ENCODE measurements at regions not wholly inside any gene's neighbourhood (a gene's known extent, or its start where the extent isn't known, plus 50 kb on each side); places are given as distances from the start of the nearest gene placed in this dataset.
"Not testable (repeated sequence)": the region's sequence is repeated elsewhere in the genome, so short reads cannot be mapped to it uniquely, and the experiment has no call there.

DNA sequence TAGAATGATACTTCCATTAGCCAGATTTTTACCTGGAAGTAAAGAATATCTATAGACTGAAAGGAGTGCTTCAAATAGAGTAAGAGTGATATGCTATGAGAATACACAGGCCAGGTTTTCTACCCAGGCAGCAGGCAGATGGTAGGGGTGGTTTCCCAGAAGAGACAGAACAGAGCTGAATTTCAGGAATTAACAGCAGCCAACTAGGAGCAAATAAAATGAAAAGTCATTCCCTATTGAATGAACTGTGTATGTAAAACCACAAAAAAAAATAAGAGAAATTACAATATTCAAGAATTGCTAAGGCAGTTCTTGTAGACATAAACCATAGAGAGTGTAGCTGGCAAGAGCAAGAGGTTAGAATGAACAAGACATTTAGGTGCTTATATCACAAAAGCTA is 336.8 kb downstream of the KCNJ3 start:
- no peak for DNase-seq (ENCODE audit: low read depth)

GRCh38 chr2:155033652-155034051 is 335.2 kb downstream of the KCNJ3 start:
- no peak for DNase-seq (ENCODE audit: low read depth)

- no peak for DNase-seq (ENCODE audit: low read depth)
These were observed 331.8 kb downstream of the KCNJ3 start for GRCh38 chr2:155030296-155030695.

DNA sequence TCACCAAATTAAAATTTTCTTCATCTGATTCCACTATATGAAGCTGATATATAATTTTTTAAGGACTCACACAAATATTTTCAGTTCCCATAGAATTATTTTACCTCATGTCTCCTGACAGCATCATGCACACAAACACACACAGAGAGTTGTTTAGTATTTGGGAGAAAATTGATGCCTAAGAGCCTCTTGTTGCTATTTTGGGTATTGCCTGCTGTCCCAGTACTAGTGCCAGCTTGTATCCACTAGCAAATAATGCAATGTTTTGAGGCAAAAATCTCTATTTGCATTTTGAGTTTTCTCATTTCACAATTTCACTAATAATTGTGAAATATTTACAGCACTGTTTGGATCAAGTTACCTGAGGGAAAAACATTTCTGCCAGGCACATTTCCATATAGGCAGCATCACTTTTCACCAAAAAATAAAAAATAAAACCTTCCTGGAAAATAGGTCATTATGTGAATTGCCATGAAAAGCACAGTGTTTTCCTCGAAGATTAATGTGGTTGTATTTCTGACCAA is 328.2 kb downstream of the KCNJ3 start:
- no peak for DNase-seq (ENCODE audit: low read depth)

GRCh38 chr2:155023674-155024073 is 325.2 kb downstream of the KCNJ3 start:
- no peak for DNase-seq (ENCODE audit: low read depth)

DNA sequence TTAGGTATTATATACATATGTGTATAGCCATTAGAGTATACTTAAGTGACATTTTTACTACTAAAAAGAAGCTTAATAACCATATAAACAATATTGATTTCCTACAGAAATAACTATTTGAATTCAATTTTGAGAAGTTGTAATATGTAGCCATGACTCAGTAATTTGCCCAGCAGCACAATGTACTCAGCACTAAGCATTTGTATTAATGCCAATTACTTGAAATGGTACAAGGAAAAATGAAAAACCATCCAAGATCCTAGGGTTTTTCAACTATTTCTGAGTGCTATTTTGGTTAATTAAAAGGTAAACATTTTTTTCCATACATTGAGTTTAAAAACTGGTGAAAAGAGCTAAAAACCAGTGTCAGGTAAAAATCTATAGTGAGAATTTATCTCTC is 324.0 kb downstream of the KCNJ3 start:
- DNase-seq (ENCODE audit: low read depth) = no peak

GRCh38 chr2:155021618-155022017 is 323.1 kb downstream of the KCNJ3 start:
- DNase-seq (ENCODE audit: low read depth) = no peak

DNA sequence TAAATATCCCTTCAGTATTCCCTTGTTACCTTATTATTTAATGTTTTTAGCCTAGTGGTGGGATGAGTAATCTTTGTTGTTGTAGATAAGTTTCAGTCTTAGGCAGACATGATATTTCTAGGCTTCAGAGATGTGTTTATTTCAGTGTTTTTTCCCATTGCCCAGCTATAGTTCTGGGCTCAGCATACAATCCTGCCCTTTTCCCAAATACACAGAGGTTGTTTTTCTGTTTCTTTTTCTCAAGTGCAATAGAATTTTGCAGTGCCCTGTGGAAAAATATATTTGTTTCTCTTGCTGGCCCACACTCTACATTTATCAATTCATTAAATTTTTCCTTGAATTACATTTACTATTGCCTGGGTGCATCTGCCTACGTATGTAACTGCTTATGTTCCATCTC is 321.8 kb downstream of the KCNJ3 start:
- DNase-seq (ENCODE audit: low read depth) = no peak

DNA sequence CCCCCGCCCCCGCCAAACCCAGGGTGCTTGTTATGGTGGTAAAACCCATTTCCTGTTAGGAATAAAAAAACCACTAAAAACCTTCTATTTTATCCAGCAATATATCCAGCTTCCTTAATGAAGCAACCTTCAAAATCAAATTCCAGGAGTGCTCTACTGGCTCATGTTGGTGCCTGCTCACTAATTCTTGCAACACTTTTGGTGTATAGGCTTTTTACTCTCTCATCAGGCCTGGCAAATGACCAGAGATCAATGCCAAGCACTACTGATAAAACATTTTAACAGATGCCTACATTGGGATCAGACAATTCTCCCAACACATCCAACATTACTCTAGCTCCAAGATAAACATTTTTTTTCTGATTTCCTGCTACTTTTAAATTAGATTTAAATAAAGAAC is 312.4 kb downstream of the KCNJ3 start:
- DNase-seq (ENCODE audit: low read depth) = no peak

DNA sequence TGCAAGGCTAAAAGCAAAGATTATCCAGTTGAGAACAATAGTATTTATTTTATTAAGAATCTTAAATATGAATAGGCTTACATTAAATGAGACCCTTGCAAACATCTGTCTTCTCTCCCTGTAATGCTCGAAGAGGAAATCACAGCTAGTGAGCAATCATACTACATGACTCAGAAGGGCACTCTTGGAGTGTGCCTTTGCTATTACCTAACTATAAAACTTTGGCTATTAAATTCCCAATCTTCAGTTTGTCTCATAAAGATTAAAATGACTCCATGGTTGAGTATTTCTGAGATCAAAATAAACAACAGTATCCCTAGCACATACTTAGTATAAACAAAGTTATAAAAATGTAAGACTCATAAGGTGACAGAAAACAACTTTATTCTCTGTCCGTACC is 296.9 kb downstream of the KCNJ3 start:
- DNase-seq (ENCODE audit: low read depth) = no peak

DNA sequence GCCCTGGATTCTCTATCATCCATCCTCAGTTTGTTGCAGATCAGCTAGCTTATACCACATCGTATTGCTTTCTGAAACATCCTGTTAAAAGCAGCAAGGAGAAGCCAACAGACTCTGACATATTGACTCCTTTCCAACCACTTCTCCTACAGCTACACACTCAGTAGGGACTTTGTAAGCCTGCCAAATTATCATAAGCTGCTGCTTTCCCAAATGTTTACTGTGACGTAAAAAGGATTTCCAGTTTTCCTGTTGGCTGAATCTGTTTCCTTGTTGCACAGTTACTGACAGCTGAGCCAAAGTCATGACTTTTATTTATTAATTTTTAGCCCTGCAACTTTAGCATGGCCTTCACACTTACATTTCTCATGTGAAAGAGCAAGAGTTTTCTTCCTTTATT is 294.3 kb downstream of the KCNJ3 start:
- no peak for DNase-seq (ENCODE audit: low read depth)

DNA sequence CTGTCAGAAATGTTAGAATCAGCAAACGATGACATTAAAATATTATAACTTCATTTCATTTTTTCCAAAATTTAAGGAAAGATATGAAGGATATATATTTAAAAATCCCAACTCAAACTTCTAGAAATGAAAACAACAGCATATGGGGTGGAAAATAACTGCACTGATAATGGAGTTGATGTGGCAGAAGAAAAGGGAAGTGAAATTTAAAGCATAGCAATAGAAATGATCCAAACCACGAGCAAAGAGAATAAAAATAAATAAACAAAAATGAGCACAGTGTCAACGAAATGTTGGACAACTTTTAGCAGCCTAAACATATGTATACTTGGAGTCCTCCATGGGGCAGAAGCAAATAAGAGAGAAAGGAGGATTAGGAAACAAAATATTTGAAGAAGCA is 280.2 kb downstream of the KCNJ3 start:
- DNase-seq (ENCODE audit: low read depth) = no peak

DNA sequence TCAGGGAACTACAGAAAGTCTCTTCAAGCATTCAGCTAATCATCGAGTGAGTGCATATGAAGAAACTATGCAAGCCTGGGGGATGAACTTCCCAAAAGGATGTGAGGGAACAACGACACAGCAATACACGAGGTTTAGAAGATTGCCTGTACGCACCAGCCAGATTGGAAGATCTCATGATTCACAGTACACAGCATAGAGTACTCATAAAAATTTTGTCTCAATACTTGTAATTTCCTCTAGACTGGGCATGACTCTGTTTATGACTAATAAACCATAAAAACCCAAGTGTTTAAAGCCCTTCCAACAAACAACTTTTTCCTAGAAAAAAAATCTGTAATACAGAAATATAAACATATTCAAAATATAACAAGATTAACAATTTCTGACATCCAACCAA is 279.7 kb downstream of the KCNJ3 start:
- DNase-seq (ENCODE audit: low read depth) = no peak

GRCh38 chr2:154974041-154974440 is 275.5 kb downstream of the KCNJ3 start:
- DNase-seq (ENCODE audit: low read depth) = no peak

DNA sequence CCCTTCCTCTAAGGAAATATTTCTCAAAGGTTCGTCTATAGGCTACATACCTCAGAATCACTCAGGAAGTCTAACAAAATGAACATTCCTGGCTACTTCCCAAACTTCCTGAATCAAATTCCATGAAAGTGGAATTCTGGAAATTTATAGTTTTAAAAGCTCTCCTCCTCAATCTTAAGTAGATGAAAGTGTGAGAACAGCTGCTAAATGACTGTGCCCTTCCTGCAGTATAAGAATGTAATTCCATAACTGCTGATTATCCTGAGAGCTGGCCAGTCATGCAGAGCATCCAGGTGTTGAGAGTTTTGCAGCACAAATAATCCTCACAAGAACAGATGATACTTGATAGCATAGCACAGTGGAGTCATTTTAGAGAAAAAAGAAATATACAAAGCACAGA is 265.0 kb downstream of the KCNJ3 start:
- no peak for DNase-seq (ENCODE audit: low read depth)

- DNase-seq (ENCODE audit: low read depth) = no peak
These were observed 263.2 kb downstream of the KCNJ3 start for GRCh38 chr2:154961676-154962075.

DNA sequence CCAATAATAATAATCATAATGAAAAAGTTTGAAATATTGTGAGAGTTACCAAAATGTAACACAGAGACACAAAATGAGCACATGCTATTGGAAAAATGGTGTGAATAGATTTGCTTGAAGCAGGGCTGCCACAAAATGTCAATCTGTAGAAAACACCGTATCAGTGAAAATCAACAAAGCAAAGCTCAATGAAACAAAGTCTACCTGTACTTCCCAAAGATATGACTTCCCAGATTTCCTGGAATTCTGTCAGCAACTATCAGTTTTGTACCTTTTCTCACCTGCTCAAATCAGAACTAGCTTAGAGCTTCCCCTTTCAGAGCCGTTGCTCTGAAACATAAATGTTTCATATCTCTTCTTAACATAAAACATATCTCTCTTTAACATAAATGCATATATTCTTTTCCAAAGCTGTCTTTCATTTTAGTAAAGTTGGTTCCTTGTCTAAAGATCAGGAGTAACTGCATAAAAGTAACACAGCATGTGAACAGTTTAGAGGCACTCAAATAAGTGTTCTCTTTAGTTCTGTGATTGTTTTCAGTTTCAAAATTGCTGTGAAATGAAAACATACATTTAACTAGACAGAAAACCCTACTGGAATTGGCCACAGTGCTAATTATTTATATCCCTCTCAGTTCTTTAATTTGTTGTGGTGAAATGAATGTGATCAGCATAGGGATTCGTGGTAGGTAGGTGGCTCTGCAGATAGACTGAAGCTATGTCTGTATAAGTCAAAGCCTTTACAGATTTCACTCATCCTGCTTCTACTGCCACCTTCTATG is 262.5 kb downstream of the KCNJ3 start:
- DNase-seq (ENCODE audit: low read depth) = no peak

GRCh38 chr2:154952346-154952980 is 254.0 kb downstream of the KCNJ3 start:
- no peak for DNase-seq (ENCODE audit: low read depth)

DNA sequence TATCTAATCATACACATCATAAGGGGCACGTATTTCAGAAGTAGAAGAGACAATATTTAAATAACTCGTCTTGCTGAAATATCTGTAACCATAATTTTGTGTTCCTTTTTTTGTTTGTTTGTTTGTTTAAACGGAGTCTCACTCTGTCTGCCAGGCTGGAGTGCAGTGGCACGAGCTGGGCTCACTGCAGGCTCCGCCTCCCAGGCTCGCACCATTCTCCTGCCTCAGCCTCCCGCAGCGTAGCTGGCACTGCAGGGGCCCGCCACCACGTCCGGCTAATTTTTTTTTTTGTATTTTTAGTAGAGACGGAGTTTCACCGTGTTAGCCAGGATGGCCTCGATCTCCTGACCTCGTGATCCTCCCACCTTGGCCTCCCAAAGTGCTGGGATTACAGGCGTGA is 248.9 kb downstream of the KCNJ3 start:
- not testable (repeated sequence) for DNase-seq (ENCODE audit: low read depth)

DNA sequence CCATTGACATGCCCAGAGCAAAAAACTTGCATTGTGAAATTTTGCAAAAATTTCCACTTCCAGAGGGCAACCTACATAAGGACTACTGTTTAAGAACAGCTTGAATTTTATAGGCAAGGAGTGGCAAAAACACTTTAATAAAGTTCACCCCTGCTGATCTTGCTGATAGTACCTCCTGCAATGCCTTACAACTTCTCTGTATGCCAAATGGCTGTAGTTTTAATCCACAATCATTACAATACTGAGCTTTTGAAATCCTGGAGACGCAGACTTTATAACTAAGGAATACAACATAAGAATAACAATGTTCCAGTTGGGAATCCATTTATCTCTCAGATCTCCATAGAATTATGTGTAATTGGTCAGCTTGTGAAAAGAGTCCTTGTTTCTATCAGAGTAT is 247.5 kb downstream of the KCNJ3 start:
- no peak for DNase-seq (ENCODE audit: low read depth)

DNA sequence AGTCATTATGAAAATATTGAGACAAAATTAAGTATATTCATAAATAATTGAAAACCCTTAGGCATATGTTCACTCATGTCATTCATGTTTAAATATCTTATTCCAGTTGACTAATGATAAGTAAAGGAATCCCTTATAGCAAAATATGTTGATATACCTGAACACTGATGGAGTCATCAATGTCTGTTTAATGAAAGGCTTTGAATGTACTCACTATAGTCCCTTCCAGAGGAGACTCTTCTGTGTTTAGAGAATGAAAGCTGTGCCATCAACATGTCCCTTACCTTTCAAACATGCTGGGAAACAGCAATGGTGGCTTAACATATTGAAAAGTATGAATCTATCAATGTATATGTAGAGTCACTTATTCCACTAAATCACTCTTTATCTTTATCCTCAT is 242.9 kb downstream of the KCNJ3 start:
- no peak for DNase-seq (ENCODE audit: low read depth)

DNA sequence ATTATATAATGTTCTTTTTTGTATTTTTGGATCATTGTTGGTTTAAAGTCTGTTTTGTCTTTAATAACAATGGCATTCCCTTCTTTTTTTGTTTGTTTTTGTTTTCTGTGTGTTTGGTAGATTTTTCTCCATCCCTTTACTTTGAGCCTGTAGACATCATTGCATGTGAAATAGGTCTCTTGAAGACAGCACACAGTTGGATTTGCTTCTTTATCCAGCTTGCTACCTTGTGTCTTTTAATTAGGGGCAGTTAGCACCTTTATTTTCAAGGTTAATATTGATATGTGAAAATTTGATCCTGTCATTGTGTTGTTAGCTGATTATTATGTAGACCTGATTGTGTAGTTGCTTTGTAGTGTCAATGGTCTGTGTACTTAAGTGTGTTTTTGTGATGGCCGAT is 235.7 kb downstream of the KCNJ3 start:
- no peak for DNase-seq (ENCODE audit: low read depth)

DNA sequence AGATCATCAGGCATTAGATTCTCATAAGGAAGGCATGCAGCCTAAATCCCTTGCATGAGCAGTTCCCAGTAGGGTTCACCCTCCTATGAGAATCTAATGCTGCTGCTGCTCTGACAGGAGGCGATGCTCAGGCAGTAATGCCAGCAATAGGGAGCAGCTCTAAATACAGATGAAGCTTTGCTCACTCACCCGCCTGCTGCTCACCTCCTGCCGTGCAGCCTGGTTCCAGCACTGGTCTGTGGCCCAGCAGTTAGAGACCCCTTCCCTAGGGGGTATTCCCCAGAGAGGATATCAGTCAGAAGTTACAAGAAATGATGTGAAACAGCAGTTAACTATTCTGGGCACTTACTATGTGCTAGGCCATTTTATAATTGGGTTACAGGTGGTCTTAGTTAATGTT is 226.0 kb downstream of the KCNJ3 start:
- no peak for DNase-seq (ENCODE audit: low read depth)

DNA sequence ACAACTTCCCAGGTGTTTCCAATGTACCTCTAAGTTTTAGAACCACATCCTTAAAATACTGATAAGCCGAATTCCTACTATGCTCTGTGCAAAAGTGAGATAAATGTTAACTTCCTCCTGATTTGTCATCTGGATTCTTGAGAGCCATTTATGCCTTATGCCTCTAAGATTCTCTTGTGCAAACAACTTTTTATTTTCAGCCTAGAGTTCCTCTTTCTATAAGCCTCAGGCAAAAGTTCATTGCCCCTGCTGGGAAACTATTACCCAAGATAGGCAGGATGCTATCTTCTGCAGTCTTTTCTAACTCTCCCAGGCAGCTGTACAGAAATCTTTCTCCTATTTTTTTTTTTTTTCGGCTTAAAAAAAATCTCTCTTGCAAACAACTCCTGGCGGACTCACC is 216.1 kb downstream of the KCNJ3 start:
- DNase-seq (ENCODE audit: low read depth) = no peak

Data from RPMI7951 (cell line).